HG03025 (cell line): ENCODE measurements at regions not wholly inside any gene's neighbourhood (a gene's known extent, or its start where the extent isn't known, plus 50 kb on each side); places are given as distances from the start of the nearest gene placed in this dataset.

Source experiments
- ATAC-seq: cut with Tn5 transposase; IDR thresholded peaks from one replicate; pipeline ENCODE4 v1.9.1; 2021; ENCODE audit warnings: mild to moderate bottlenecking, moderate library complexity; ENCODE audit not compliant: unreplicated experiment, low FRiP score

- no peak for ATAC-seq
Observed at GRCh38 chr2:123258877-123259539, 766.1 kb upstream of the CNTNAP5 start.

- no peak for ATAC-seq
Observed at GRCh38 chr2:123262856-123263255, 762.2 kb upstream of the CNTNAP5 start.

- no peak for ATAC-seq
Observed at GRCh38 chr2:123283431-123283830, 741.7 kb upstream of the CNTNAP5 start.

- ATAC-seq, result no peak
Observed at GRCh38 chr2:123303731-123304130, 721.4 kb upstream of the CNTNAP5 start.
